CD4-positive, alpha-beta T cell treated with Interleukin-17A for 4 hours (primary cell): ENCODE measurements at regions not wholly inside any gene's neighbourhood (a gene's known extent, or its start where the extent isn't known, plus 50 kb on each side); places are given as distances from the start of the nearest gene placed in this dataset.

Experiments
- DNase-seq: peaks from one replicate; pipeline ENCODE4 v3.0.0-alpha.2; 2020; ENCODE audit warnings: mixed read lengths

DNA sequence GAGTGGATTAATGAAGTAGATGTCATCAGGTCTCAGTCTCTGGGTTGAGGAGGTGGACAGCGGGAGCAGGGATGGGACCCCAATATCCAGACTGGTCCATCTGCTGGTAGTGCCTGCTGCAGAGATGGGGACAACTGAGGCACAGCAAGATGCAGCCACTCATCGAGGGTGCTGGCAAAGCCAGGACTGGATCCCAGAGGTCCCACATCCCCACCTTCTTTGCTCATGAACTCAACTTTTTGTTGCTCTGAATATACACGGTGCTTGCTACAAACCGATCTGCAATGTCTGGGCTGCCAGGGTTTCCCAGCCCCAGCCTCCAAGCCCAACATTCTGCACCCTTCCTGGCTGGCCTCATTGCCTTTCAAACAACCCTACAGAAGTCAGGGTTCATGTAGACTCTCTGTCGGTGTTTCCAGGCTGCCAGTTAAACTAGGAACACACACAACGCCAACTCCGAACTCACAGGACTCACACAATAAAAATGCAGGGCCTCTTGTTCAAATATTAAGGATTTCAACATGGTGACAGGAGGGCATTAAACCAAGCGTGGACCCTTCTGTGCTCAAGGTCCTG, 168.2 kb downstream of the MN1 start:
- no peak for DNase-seq

DNA sequence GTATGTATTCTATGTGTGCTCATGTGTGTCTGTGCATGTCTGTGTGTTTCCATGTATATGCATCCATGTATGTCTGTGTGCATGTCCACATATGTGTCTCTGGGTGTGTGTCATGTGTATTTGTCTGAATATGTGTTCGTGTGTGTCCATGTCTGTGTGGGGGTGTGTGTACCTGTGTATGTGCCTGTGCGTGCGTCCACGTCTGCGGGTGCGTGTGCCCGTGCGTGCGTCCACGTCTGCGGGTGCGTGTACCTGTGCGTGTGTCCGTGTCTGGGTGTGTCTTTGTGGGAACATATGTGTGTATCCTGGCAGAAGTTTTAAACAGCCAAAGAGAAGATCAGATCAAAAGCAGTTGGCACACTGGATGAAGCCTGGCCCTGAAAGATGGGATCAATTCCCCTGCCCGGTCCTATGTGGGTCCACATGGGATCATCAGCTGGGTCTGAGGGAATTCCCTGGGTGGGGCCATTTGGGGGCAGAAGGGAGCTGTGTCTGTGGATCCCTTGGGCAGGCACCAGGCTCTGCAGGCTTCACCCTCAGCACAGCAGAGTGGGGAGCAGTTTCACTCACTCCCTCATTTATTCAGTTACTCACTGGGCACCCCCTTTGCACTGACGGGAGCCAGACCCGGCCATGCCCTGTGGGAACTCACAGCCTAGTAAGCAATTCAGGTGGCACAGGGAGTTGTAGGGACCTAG, 167.4 kb downstream of the MN1 start:
- no peak for DNase-seq

DNA sequence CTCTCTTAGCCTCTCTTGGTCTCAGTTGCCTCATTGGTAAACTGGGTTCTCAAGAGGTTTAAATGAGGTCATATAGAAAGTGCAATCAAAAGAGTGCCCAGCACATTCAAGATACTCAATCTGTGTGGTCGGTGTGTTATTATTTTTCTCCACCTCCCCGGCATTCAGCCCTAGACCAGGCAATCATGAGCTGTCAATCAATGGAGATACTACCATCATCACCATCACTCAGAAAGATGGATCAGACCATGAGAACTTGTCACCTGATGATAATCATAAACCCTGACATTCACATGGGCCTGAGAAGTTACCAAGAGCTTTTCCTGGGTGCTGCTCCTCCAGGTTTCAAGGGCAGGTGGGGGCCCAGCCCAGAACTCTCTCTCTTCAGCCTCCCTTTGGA, 166.1 kb downstream of the MN1 start:
- no peak for DNase-seq

GRCh38 chr22:27635852-27636251, 165.7 kb downstream of the MN1 start:
- DNase-seq, result no peak

DNA sequence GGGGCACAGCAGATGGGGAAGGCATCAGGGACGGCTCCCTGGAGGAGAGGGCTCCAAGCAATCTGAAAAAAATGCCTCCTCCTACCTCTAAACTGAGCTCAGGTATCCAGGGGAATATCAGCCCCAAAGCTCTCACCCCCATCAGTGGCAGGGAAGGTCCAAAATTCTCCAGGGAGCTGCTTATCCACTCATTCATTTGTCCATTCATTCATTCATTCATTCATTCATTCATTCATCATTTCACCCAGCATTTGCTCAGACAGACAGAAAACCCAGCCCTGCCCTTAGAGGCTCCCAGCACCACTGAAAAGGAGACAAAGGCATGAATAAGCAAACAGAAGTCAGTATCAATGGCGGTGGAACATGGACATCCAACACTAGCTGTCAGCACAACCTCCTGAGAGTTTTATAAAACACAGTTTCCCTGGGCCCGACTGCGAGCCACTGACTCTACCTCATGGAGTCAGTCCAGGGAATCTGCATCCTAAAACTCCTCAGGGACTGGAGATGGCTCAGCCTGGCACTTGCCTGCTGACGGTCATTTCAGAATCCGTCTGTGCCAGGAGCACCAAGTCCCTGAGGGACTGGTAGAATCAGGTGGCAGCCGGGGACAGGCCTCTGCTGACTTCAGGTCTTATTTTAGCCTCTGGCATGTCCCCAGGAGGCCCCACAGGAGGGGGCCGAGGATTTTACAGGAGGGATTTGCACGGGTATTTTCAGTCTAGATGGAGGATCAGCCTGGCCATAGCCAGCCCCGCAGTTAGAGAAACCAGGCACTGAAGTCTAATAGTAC, 164.6 kb downstream of the MN1 start:
- no peak for DNase-seq

GRCh38 chr22:27637604-27638003, 164.0 kb downstream of the MN1 start:
- no peak for DNase-seq

DNA sequence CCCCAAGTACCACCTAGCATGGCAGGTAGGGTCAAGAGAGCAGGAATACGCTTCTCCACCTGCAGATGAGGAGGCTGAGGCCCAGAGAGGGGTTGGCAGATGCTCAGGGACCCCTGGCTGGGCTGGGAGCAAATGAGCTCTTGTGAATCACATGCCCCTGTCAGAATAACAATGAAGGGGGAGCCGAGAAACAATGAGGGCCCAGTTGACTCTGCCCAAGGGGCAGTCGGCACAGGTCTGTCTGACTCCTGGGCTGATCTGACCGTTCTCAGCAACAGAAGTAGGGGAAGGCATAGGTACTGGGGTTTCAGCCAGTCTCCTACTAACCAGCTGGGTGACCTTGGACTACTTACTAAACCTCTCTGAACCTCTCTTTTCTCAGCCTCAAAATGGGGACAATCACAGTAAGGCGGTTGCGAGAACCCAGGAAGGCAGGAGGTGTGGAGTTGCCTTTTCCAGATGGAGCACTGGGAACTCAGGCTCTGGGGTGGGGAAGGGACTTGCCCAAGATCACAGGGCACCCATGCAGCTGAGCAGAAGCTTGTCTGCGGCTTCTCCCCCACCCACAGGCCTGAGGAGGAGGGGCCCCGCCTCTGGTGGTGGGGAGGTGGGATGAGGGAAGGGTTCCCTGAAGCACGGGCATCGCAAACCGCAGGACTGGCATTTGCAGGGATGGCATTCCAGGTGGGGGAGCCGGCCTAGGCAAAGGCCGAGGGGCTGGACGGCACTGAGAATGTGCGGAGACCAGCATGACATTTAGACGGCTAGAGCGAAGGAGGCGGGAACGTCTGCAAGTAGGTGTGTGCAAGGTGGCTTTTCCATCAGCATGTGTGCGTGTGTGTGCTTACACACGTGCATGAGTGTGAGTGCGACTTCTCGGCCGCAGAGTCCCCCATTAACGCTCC, 163.0 kb downstream of the MN1 start:
- DNase-seq, result no peak

- DNase-seq, result no peak
Measured at GRCh38 chr22:27639248-27640086, 162.1 kb downstream of the MN1 start.

DNA sequence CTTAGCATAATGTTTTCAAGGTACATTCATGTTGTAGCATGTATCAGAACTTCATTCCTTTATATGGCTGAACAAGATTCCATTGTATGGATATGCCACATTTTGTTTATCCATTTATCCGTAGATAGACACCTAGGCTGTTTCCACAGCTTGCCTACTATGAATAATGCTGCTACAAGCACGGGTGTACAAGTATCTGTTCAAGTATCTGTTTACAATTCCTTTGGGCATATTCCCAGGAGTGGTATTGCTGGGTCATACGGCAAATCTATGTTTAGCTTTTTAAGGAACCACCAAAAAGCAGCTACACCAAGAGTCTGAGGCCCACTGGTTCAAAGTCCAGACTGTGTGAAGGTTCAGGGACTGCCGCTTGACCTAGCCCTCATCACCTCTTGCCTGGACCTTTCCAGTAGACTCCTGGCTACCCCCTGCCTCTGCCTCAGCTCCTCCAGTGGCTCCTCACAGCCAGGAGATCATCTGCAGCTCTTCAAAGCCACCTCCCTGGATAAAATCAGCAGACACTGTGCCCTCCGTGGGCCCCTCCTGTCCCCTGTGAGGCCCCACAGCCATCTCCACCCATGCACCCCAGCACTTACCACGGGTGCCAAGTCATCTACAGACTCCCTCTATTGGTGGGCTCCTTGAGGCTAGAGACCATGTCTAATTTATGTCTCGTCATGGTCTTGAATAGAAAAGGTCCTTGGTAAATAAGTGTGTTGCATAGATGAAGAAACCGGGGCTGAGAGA, 160.3 kb downstream of the MN1 start:
- no peak for DNase-seq

DNA sequence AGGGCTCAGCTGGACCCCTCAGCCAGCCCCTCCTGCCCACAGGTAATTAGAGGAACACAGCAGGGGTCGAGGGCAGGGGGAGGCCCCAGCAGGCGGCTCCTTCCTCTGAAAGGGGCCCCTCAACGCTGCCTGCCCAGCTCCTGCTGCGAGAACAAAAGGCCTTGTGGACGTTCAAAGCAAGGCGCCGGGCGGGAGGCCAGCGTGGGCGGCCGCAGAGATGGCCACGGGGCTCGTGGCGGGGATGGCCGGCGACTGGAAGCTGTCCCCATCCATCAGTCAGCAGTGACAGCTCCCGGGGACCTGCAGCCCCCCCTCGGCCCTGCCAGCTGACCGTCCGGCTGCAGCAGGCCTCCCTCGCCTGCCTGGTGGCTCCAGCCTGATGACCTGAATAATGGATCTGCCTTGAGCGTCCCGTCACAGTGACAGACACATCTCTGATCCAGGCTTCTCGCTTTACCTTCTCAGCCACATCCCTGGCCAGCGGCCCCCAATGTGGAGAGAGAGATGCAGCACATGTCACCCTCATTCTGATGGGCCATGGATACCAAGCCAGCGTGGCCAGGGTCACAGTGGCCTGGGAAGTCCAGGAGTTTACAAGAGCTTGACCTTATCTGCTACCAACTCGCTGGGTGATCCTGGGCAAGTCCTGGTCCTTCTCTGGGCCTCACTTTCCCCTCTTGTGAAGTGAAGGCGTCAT, 159.3 kb downstream of the MN1 start:
- DNase-seq, result no peak

GRCh38 chr22:27643907-27644306, 157.6 kb downstream of the MN1 start:
- DNase-seq, result no peak

- DNase-seq, result no peak
Measured at GRCh38 chr22:27644566-27644965, 157.0 kb downstream of the MN1 start.

DNA sequence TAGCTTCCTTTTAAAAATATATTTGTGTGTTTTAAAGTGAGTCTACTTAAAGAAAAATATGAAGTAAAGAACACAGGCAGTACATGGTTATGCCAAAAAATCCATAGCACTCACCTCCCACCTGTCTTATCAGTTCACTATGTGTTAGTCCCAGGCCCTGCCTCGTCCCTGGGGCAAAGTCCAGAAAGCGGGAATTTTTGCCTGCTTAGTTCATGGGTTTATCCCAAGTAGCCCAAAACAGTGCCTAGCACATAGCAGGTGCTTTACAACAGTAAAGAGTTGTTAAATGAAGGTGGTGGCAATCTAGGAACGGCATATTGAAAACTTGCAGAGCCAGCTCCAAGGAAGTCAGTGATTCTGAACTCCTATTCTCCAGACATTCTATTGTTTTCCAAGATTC, 154.0 kb downstream of the MN1 start:
- DNase-seq, result no peak

- DNase-seq, result no peak
Measured at GRCh38 chr22:27648074-27648473, 153.5 kb downstream of the MN1 start.

DNA sequence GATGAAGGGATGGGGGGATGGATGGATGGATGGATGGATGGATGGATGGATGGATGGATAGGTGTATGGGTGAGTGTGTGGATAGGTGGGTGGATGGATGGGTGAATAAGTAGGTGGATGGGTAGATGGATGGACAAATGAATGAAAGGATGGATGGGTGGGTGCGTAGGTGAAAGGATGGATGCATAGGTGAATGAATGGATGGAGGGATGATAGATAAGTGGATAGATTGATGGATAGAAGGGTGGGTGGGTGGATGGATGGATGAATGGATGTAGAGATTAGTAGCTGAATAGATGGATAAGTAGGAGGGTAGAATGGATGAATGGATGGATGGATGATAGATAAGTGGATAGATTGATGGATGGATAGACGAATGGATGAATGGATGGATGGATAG, 152.7 kb downstream of the MN1 start:
- no peak for DNase-seq

DNA sequence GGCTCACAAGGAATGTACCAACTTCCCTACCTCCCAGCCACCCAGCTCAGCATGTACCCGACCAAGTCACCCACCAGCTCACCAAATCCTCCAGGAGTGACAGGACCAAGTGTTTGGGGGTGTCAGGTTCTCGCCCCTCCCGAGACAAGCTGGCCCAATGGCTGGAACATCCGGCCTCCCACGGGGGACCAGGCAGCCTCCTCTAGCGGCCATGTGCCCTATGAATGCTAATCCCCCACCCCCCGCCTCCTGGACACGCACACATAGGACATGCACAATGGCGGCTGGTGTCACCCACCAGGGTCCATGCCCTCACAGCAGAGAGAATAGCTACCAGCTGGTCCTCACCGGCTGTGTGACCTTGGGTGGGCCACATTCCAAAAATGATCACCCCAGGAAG, 151.0 kb downstream of the MN1 start:
- DNase-seq, result no peak

GRCh38 chr22:27650985-27651384, 150.6 kb downstream of the MN1 start:
- no peak for DNase-seq

GRCh38 chr22:27651486-27651885, 150.1 kb downstream of the MN1 start:
- DNase-seq, result no peak

DNA sequence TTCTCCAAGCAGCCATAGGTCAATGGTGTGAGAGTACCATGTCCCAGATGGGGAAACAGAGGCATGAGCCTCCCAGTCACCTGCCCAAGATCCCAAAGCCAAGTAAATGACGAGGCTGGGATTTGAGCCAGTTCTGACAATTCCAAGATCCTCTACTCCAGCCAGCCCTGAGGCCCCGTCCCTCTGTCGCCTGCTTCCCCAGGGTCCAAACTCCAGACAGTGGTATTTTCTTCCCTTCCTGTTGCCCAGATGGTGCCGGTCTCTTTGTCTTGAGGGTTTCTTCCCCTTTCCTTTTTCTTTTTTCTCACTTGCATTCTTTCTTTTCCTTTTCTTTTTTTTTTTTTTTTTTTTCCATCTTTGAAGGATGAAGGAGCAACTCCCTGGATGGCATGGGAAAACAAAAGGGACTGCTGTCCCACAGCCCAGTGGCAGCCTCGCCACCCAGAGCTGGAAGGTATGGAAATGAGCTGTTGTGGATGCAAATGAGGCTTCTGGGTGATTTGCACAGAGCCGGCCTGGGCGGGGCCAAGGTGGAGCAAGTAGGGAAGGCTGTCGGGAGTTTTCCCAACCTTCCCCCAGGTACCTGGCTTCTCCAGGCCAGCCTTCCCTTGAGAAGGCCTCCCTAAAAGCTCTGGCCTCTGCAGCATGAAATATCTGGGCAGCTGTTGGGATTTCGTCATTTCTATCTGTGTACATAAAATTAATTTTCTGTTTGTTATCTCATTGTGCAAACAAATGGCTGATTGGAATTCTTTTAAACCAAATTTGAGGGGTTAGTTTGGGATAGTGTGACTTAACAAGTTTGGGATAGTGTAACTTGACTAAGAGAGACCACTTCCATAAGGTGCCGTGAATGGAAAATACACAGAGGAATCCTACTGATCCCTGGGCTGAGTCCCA, 146.8 kb downstream of the MN1 start:
- DNase-seq, result no peak
